Gastroesophageal sphincter (tissue), 3 donors: ENCODE measurements at regions not wholly inside any gene's neighbourhood (a gene's known extent, or its start where the extent isn't known, plus 50 kb on each side); places are given as distances from the start of the nearest gene placed in this dataset.

Source experiments
- CTCF ChIP-seq, 4 experiments: fragments of 200-600 bp in 2 of 4; fragments of 450-650 bp in 2 of 4; sonication (generic) in 1 of 4; IDR thresholded peaks; one replicate each; pipeline ENCODE4 v1.5.1; 2017 to 2019; ENCODE audit warnings: antibody characterized with exemption in 4 of 4, mild to moderate bottlenecking in 2 of 4, moderate library complexity in 2 of 4
- POLR2A ChIP-seq, 2 donors: fragments of 450-650 bp; IDR thresholded peaks; one replicate each; pipeline ENCODE4 v1.6.1; 2017; ENCODE audit warnings: antibody characterized with exemption in 2 of 2, mild to moderate bottlenecking in 2 of 2, moderate library complexity in 1 of 2
- POLR2AphosphoS5 ChIP-seq: sonication (generic); formaldehyde crosslinking; IDR thresholded peaks from one replicate; pipeline ENCODE4 v1.6.1; 2017; ENCODE audit warnings: antibody characterized with exemption

GRCh38 chr14:62322216-62322615 lies 560.0 kb downstream of the SNAPC1 start:
- no peak for TF ChIP-seq CTCF (IDR thresholded peaks at IDR 0.05)
- TF ChIP-seq POLR2AphosphoS5: no peak
- TF ChIP-seq POLR2A (IDR thresholded peaks at IDR 0.05): no peak
